ENCODE measurements at regions not wholly inside any gene's neighbourhood (a gene's known extent, or its start where the extent isn't known, plus 50 kb on each side); places are given as distances from the start of the nearest gene placed in this dataset.
"Not testable (repeated sequence)": the region's sequence is repeated elsewhere in the genome, so short reads cannot be mapped to it uniquely, and the experiment has no call there.

DNA sequence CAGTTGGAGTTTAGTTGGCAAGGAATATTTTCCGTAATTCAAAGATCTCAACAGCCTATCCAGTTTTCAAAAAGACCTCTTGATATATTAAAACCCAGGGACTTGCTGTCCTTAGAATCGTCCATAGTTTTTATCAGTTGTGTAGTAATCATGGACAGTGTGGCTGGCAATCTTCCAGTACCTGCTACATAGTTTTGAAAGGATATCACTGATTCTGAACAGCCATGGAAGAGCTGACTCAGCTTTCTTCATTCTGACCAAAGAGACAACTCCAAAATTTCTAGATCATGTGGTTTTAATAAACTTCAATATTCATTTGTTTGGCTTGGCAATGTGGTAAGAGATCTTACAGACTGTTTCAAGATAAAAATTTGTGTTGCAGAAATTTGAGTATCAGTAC, 616.7 kb downstream of the TDRD15 start:
- DNase-seq, result no peak

GRCh38 chr2:21746499-21746898, 622.7 kb downstream of the TDRD15 start:
- DNase-seq, result no peak

GRCh38 chr2:21748501-21748900, 624.7 kb downstream of the TDRD15 start:
- DNase-seq, result no peak

DNA sequence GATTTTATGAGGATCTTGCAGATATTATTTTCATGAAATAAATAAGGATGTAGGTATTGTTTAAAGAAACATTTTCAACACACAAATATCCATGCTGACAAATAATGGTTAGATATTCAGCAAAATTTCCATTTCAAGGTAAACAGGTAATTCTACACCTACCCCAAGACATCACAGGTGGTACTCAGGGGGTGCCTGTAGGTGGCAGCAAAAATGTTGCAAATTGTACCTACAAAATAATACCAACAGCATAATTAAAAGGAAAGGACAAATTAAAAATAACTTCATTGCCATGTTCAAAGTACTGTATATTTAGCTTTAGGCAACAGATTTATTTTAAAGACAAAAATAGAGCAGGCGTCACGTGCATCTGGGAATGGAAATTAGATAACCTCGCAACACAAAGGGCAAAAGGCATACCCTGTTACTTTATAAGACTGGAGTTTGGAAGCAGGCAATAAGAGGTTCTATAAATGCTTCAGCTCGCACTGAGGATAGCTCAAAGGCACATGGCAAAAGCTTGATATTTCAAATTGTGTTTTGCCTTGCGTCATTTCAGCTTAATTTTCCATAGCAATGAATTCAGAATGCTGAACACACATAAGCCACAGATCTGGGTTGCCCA, 630.5 kb downstream of the TDRD15 start:
- DNase-seq, result no peak

GRCh38 chr2:21757805-21758430, 634.1 kb downstream of the TDRD15 start:
- DNase-seq, result no peak

GRCh38 chr2:21759819-21760218, 636.1 kb downstream of the TDRD15 start:
- DNase-seq, result no peak

GRCh38 chr2:21761361-21761760, 637.6 kb downstream of the TDRD15 start:
- no peak for DNase-seq

DNA sequence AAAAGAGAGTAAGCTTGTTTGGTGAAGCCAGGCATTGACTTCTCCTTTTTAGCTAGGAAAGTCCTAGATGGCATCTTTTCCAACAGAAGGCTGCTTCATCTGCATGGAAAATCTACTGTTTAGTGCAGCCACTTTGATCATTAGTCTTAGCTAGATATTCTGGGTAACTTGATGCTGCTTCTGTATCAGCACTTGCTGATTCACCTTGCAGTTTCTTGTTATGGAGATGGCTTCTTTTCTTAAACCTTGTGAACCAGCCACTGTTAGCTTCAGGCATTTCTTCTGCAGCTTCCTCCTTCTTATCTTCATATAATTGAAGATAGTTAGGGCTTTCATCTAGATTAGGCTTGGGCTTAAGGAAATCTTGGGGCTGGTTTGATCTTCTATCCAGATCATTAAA, 639.7 kb downstream of the TDRD15 start:
- DNase-seq, result no peak

GRCh38 chr2:21770787-21771186, 647.0 kb downstream of the TDRD15 start:
- no peak for DNase-seq

DNA sequence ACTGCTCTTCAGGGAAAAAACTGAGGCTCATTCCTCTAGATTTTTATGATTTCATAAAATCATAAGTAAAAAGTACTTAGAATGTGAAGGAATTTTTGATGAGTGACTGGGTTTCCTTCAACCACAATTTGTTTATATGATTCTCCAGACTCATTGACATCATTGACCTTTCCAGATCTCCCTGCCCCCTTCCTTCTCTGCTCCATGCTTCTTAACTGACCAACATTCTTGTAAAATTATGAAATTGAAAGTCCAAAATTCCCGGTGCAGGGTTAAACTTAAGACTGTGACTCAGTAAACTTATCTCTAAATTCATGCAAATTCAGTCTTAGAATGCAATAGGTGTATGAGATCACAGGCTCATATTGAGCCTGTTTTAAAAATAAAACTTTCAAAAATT, 648.9 kb downstream of the TDRD15 start:
- no peak for DNase-seq

- no peak for DNase-seq
These were observed 649.4 kb downstream of the TDRD15 start for GRCh38 chr2:21773168-21773567.

- no peak for DNase-seq
These were observed 651.1 kb downstream of the TDRD15 start for GRCh38 chr2:21774691-21775368.

DNA sequence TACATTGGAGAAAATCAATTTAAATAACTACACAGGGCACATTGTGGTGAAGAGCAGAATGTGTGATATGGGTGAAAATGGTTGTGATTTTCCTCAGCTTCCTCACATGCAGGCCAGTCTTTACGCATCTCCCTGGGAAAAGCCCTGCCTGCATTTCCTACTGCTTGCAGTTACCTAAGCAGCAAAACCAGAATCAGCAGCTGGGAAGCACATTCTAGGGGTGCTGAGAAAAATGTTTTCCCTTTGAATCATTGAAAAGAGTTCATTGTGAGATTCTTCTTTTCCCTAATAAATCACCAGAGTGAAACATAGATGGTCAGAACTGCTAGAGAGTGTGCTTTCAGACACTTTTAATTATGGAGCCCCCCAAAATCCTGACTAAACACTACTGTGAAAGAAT, 656.0 kb downstream of the TDRD15 start:
- no peak for DNase-seq

DNA sequence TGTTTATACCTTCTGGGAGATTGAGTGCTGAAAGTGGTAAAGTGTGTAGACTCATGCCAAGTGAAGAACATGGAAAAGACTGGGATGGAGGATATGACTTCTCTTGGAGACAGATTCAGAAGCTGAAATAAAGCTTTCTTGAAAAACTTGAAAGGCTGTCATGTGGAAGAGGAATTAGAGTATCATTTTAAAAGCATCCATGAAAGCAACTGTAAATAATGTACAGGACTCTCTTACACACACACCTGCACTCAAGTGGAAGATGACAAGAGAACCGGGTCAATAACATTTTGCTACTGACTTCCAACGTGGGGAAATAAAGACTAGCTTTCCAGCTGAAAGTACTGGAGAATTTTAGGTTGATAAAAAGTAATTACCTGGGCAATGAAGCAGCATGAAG, 658.2 kb downstream of the TDRD15 start:
- no peak for DNase-seq

GRCh38 chr2:21782866-21783265, 659.1 kb downstream of the TDRD15 start:
- DNase-seq, result no peak

GRCh38 chr2:21787941-21788340, 664.2 kb downstream of the TDRD15 start:
- DNase-seq, result no peak

- DNase-seq, result not testable (repeated sequence)
These were observed 666.5 kb downstream of the TDRD15 start for GRCh38 chr2:21790311-21790710.

GRCh38 chr2:21792571-21792970, 668.8 kb downstream of the TDRD15 start:
- no peak for DNase-seq

DNA sequence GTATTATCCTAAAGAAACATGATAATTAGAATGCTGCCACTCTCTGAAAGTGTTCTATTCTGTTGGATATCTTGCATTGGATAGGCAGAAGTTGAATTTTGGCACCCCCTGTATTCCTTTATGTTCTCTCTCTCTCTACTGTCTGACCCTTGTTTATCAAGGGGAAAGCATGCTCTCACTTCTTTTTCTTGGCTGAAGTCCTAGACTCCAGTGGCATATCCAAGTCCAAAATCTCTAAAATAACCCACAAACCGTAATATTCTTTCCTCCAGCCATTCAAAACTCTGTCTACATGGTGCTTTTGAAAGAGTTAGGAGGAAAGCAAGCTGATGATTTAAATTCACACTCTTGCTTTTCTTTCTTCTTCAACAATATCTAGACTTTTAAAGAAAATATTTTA, 669.7 kb downstream of the TDRD15 start:
- DNase-seq, result no peak

- DNase-seq, result no peak
These were observed 670.8 kb downstream of the TDRD15 start for GRCh38 chr2:21794611-21795010.

GRCh38 chr2:21800356-21800755, 676.6 kb downstream of the TDRD15 start:
- DNase-seq, result no peak

- no peak for DNase-seq
These were observed 679.8 kb downstream of the TDRD15 start for GRCh38 chr2:21803550-21803949.

- DNase-seq, result no peak
These were observed 680.4 kb downstream of the TDRD15 start for GRCh38 chr2:21804151-21804550.

GRCh38 chr2:21811541-21811940, 687.8 kb downstream of the TDRD15 start:
- DNase-seq, result no peak

DNA sequence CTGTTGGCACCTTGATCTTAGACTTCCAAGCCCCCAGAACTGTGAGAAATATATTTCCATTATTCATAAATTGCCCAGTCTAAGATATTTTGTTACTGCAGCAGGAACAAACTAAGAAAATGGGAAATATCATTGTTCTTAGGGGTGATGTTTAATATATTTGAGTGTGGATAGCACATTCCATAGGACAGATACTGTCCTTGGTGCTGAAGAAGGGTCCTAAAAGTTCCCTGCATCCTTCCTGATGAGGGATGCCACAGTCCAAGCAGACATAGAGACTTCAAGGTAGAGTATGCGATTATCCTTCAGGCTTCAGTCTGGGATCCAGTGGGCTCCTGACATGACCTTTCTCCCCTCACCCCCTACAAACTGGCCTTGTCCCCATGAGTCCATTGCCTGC, 689.0 kb downstream of the TDRD15 start:
- DNase-seq, result no peak

Data from stimulated activated CD4-positive, alpha-beta T cell treated with anti-CD3 and anti-CD28 coated beads, Interleukin-2, amount 100 ng/mL, for 24 hours (primary cell).